SU-DHL-6 (cell line): ENCODE measurements at regions not wholly inside any gene's neighbourhood (a gene's known extent, or its start where the extent isn't known, plus 50 kb on each side); places are given as distances from the start of the nearest gene placed in this dataset.

Source experiments
- H2AFZ ChIP-seq: fragments of 200-600 bp; sonication (generic); 2 replicates; pipeline ENCODE4 v1.6.1; 2014; ENCODE audit warnings: low read depth, mild to moderate bottlenecking, moderate library complexity, mixed read lengths, antibody characterized with exemption, low read length; ENCODE audit not compliant: severe bottlenecking
- H3F3A ChIP-seq: fragments of 200-600 bp; shearing (Covaris generic); 2 replicates; pipeline ENCODE4 v1.6.0; 2016; ENCODE audit warnings: antibody characterized with exemption, mild to moderate bottlenecking; ENCODE audit not compliant: insufficient read depth
- H3K27ac ChIP-seq: fragments of 200-600 bp; sonication (generic); 2 replicates; pipeline ENCODE4 v1.5.1; 2016; ENCODE audit warnings: low read depth, mild to moderate bottlenecking, low read length, moderate library complexity, mixed read lengths
- H3K27me3 ChIP-seq: fragments of 200-600 bp; sonication (generic), shearing (Covaris generic); 2 replicates; pipeline ENCODE4 v1.6.0; 2014; ENCODE audit warnings: mild to moderate bottlenecking, low read length
- H3K36me3 ChIP-seq: fragments of 200-600 bp; sonication (generic); 2 replicates; pipeline ENCODE4 v1.6.1; 2014; ENCODE audit warnings: mild to moderate bottlenecking, low read length, mixed read lengths
- H3K4me2 ChIP-seq: fragments of 300-600, 200-600 bp; shearing (Covaris generic), sonication (generic); 2 replicates; pipeline ENCODE4 v1.6.0; 2014; ENCODE audit warnings: low read length, low read depth, mild to moderate bottlenecking; ENCODE audit not compliant: poor library complexity, severe bottlenecking
- H3K4me3 ChIP-seq: fragments of 200-600 bp; sonication (generic); 2 replicates; pipeline ENCODE4 v1.5.1; 2014; ENCODE audit warnings: antibody characterized with exemption, low read length, mild to moderate bottlenecking, mixed read lengths; ENCODE audit not compliant: insufficient read depth, poor library complexity, severe bottlenecking
- H3K79me2 ChIP-seq: fragments of 200-600 bp; sonication (generic); 2 replicates; pipeline ENCODE4 v1.6.1; 2014; ENCODE audit warnings: mild to moderate bottlenecking, low read length, moderate library complexity; ENCODE audit not compliant: insufficient read depth
- H3K9ac ChIP-seq: fragments of 200-600 bp; sonication (generic); 2 replicates; pipeline ENCODE4 v1.7.0; 2014; ENCODE audit warnings: mild to moderate bottlenecking, low read length
- H3K9me2 ChIP-seq: fragments of 200-600 bp; sonication (generic); replicated peaks from 2 replicates; pipeline ENCODE4 v1.6.1; 2014; ENCODE audit warnings: low read length; ENCODE audit not compliant: insufficient read depth
- H3K9me3 ChIP-seq: fragments of 200-600 bp; sonication (generic); 2 replicates; pipeline ENCODE4 v1.6.1; 2014; ENCODE audit warnings: low read length, mixed read lengths; ENCODE audit not compliant: insufficient read depth
- H4K20me1 ChIP-seq: fragments of 200-600 bp; sonication (generic); 2 replicates; pipeline ENCODE4 v1.6.1; 2014; ENCODE audit warnings: low read depth, mild to moderate bottlenecking, antibody characterized with exemption, low read length, moderate library complexity, mixed read lengths
- CTCF ChIP-seq: fragments of 200-600 bp; sonication (generic); IDR thresholded peaks from one replicate; pipeline ENCODE4 v1.5.1; 2017; ENCODE audit warnings: antibody characterized with exemption, mild to moderate bottlenecking, low read length, moderate library complexity; ENCODE audit not compliant: insufficient read depth, poor library complexity, severe bottlenecking
- EZH2phosphoT487 ChIP-seq: fragments of 200-600 bp; sonication (generic), shearing (Covaris generic); conservative IDR thresholded peaks from 2 replicates; pipeline ENCODE4 v1.6.1; 2018; ENCODE audit warnings: mild to moderate bottlenecking, antibody characterized with exemption, low read length, moderate library complexity, mixed read lengths

GRCh38 chr2:230658877-230659652 lies 53.6 kb upstream of the CAB39 start:
- Histone ChIP-seq H3K79me2 (no peaks in the 10 kb centered on the region), H3F3A (no peaks in the 10 kb centered on the region), H3K27ac (no peak overlapping the region), H3K4me2 (no peak overlapping the region), H3K9me2 (no peaks in the 10 kb centered on the region), H4K20me1 (no peaks in the 10 kb centered on the region), H3K9me3 (no peaks in the 10 kb centered on the region), H2AFZ (no peak overlapping the region), H3K4me3 (no peak overlapping the region), H3K36me3 (no peaks in the 10 kb centered on the region), H3K9ac (no peak overlapping the region), H3K27me3 (no peaks in the 10 kb centered on the region)
- no peak for TF ChIP-seq CTCF
- no peak for TF ChIP-seq EZH2phosphoT487

- peak overlapping the region; percentile 89 for H2AFZ ChIP-seq
Observed at GRCh38 chr2:230660294-230661060, 52.2 kb upstream of the CAB39 start.

GRCh38 chr2:230661072-230661957 lies 51.3 kb upstream of the CAB39 start:
- H3K27ac ChIP-seq = peak overlapping the region; percentile 29
- no peaks in the 10 kb centered on the region for H3K36me3 ChIP-seq
- no peaks in the 10 kb centered on the region for H3K9me2 ChIP-seq
- H3K79me2 ChIP-seq = no peaks in the 10 kb centered on the region
- H4K20me1 ChIP-seq = no peaks in the 10 kb centered on the region
- TF ChIP-seq EZH2phosphoT487 (no peak), CTCF (no peak)
- peak overlapping the region; percentile 21; the same call in 1 of the 2 replicates for H3K9ac ChIP-seq
- peak overlapping the region; percentile 26 for H3K4me2 ChIP-seq
- H3K27me3 ChIP-seq = no peaks in the 10 kb centered on the region
- peak overlapping the region; percentile 89 for H2AFZ ChIP-seq
- H3K9me3 ChIP-seq = no peaks in the 10 kb centered on the region
- H3F3A ChIP-seq = no peaks in the 10 kb centered on the region
- H3K4me3 ChIP-seq = no peak overlapping the region

More at GRCh38 chr2:230660294-230661060, 52.2 kb upstream of the CAB39 start:
- Histone ChIP-seq H3K9ac (peak overlapping the region; percentile 21; the same call in 1 of the 2 replicates), H3K4me2 (peak overlapping the region; percentile 26), H3K9me2 (no peaks in the 10 kb centered on the region), H3K9me3 (no peaks in the 10 kb centered on the region), H4K20me1 (no peaks in the 10 kb centered on the region), H3F3A (no peaks in the 10 kb centered on the region), H3K79me2 (no peaks in the 10 kb centered on the region), H3K27me3 (no peaks in the 10 kb centered on the region), H3K4me3 (no peak overlapping the region), H3K36me3 (no peaks in the 10 kb centered on the region), H3K27ac (peak overlapping the region; percentile 29)
- TF ChIP-seq EZH2phosphoT487 = no peak
- no peak for TF ChIP-seq CTCF
